Caco-2 (cell line): ENCODE measurements at regions not wholly inside any gene's neighbourhood (a gene's known extent, or its start where the extent isn't known, plus 50 kb on each side); places are given as distances from the start of the nearest gene placed in this dataset.

ENCODE experiments used
- BruUV-seq: library from RNA; stranded (reverse); fragments of 400-500 nt; replicated peaks from 2 replicates; lab custom pipeline; 2021; lab: Mats Ljungman, UMichigan
- CTCF ChIA-PET: fragments of 300-600 bp; sonication (Branson Sonifier 250); formaldehyde crosslinking; loops from one replicate; lab custom pipeline; 2022; ENCODE audit warnings: antibody characterized with exemption; lab: Charles Lee
- POLR2A ChIA-PET: fragments of 300-600 bp; sonication (Branson Sonifier 250); formaldehyde crosslinking; loops from one replicate; lab custom pipeline; 2022; ENCODE audit warnings: antibody characterized with exemption; lab: Charles Lee
- DNase-seq, 2 experiments: peaks; one replicate each; pipeline versions ENCODE4 v3.0.0 to v3.0.0-alpha.2; 2020 to 2022
- H3K27me3 ChIP-seq: replicated peaks from 2 replicates; pipeline ENCODE4 v1.6.0; 2011; ENCODE audit warnings: low read length; ENCODE audit not compliant: control insufficient read depth, insufficient read depth
- H3K36me3 ChIP-seq: 2 replicates; pipeline ENCODE4 v1.5.1; 2011; ENCODE audit warnings: low read length; ENCODE audit not compliant: control insufficient read depth, insufficient read depth
- H3K4me1 ChIP-seq: fragments of 250-450 bp; sonication (Bioruptor Pico); 2 replicates; pipeline ENCODE4 v1.5.1; 2020; ENCODE audit warnings: mild to moderate bottlenecking
- H3K4me3 ChIP-seq: 2 replicates; pipeline ENCODE4 v1.5.1; 2011; ENCODE audit warnings: low read depth, mild to moderate bottlenecking, control low read depth, low read length
- H3K9me3 ChIP-seq: fragments of 250-450 bp; sonication (Bioruptor Pico); 2 replicates; pipeline ENCODE4 v1.5.1; 2020; ENCODE audit warnings: mild to moderate bottlenecking, moderate library complexity
- H3K27ac Mint-ChIP-seq: one replicate; pipeline ENCODE4 v1.8.0; 2022; ENCODE audit warnings: mixed read lengths; ENCODE audit not compliant: unreplicated experiment
- H3K27me3 Mint-ChIP-seq: one replicate; pipeline ENCODE4 v1.8.0; 2022; ENCODE audit warnings: mixed read lengths; ENCODE audit not compliant: insufficient read depth, unreplicated experiment
- H3K36me3 Mint-ChIP-seq: one replicate; pipeline ENCODE4 v1.8.0; 2022; ENCODE audit warnings: mild to moderate bottlenecking, mixed read lengths; ENCODE audit not compliant: insufficient read depth, unreplicated experiment
- H3K4me1 Mint-ChIP-seq: one replicate; pipeline ENCODE4 v1.8.0; 2022; ENCODE audit warnings: low read depth, mixed read lengths; ENCODE audit not compliant: unreplicated experiment
- H3K4me3 Mint-ChIP-seq: one replicate; pipeline ENCODE4 v1.8.0; 2022; ENCODE audit warnings: mild to moderate bottlenecking, moderate library complexity, mixed read lengths; ENCODE audit not compliant: unreplicated experiment
- H3K9me3 Mint-ChIP-seq: one replicate; pipeline ENCODE4 v1.8.0; 2022; ENCODE audit warnings: mixed read lengths; ENCODE audit not compliant: unreplicated experiment
- intact Hi-C: fragments of 100-400 bp; cut with micrococcal nuclease; formaldehyde crosslinking; loops from one replicate; pipeline ENCODE4 v1.10.0; 2022; ENCODE audit not compliant: unreplicated experiment
- TF ChIP-seq, protein P1 (sequence below), 2 experiments: fragments of 200-600 bp in 1 of 2; IDR thresholded peaks; 1 replicate in 1 of 2; 2 replicates in 1 of 2; pipeline versions ENCODE4 v1.5.1 to v1.8.0; 2011 to 2022; ENCODE audit warnings: antibody characterized with exemption in 1 of 2, control low read depth in 1 of 2, inconsistent platforms in 1 of 2, low read depth in 1 of 2, low read length in 1 of 2, mild to moderate bottlenecking in 1 of 2, moderate library complexity in 1 of 2; ENCODE audit not compliant: insufficient read depth in 1 of 2, severe bottlenecking in 1 of 2, unreplicated experiment in 1 of 2

DNA sequence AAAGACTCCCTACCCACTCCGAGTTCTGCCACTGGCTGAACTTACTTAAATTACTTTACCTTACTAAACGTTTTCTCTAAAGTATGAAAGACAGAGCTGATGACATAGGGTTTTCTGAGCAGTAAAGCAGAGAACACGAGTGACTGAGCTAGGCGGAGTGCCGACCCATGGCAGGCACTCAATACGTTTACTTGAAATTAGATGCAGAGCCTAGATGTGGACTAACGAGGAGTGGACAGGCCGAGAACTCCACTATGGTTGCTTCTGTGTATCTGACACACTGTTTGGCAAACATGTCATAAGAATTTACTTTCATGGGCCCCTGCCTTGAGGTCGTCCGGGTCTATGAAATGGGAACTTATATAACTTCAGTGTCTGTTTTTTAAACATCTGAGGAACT lies 471.0 kb downstream of the STK39 start:
- no peaks in the 10 kb centered on the region for H3K9me3 Mint-ChIP-seq
- Histone ChIP-seq H3K4me3 (no peak overlapping the region), H3K27me3 (no peaks in the 10 kb centered on the region), H3K4me1 (no peaks in the 10 kb centered on the region), H3K9me3 (no peaks in the 10 kb centered on the region), H3K36me3 (no peaks in the 10 kb centered on the region)
- no peak overlapping the region for H3K27ac Mint-ChIP-seq
- TF ChIP-seq, protein P1, sequence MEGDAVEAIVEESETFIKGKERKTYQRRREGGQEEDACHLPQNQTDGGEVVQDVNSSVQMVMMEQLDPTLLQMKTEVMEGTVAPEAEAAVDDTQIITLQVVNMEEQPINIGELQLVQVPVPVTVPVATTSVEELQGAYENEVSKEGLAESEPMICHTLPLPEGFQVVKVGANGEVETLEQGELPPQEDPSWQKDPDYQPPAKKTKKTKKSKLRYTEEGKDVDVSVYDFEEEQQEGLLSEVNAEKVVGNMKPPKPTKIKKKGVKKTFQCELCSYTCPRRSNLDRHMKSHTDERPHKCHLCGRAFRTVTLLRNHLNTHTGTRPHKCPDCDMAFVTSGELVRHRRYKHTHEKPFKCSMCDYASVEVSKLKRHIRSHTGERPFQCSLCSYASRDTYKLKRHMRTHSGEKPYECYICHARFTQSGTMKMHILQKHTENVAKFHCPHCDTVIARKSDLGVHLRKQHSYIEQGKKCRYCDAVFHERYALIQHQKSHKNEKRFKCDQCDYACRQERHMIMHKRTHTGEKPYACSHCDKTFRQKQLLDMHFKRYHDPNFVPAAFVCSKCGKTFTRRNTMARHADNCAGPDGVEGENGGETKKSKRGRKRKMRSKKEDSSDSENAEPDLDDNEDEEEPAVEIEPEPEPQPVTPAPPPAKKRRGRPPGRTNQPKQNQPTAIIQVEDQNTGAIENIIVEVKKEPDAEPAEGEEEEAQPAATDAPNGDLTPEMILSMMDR (IDR thresholded peaks at IDR 0.05; ENCODE audit: insufficient read depth in 1 of 2, low read depth in 1 of 2, low read length in 1 of 2, severe bottlenecking in 1 of 2, unreplicated experiment in 1 of 2) = no peak
- no peaks in the 10 kb centered on the region for H3K36me3 Mint-ChIP-seq
- ChIA-PET POLR2A (no interaction called here), CTCF (no interaction called here)
- intact Hi-C loops = no loop called here
- H3K27me3 Mint-ChIP-seq = peaks cover 2% of the 10 kb centered on the region
- no peak for DNase-seq
- BruUV-seq = no TSS peak
- H3K4me1 Mint-ChIP-seq = no peaks in the 10 kb centered on the region
- H3K4me3 Mint-ChIP-seq = no peak overlapping the region

DNA sequence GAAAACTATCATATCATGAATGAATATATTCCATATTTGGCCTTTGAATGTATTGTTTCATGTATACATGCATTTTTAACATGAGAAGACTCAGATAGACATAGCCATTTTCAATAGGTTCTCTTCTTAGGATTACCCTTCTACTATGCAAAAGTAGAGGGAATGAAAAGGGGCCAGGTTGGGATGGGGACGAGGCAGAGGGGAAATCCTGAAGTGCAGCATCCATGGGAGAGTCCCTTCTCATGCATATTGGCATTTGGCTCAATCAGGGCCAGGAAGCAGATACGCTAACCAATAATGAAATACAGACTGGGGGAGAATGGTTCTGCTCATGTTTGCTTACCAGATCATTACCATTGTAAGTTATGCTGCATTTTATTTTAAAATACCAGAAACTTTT lies 475.8 kb downstream of the STK39 start:
- no peaks in the 10 kb centered on the region for H3K36me3 ChIP-seq
- Mint-ChIP-seq H3K9me3 (no peaks in the 10 kb centered on the region), H3K4me3 (no peak overlapping the region), H3K36me3 (no peaks in the 10 kb centered on the region), H3K4me1 (no peaks in the 10 kb centered on the region), H3K27ac (no peak overlapping the region), H3K27me3 (peaks cover 6% of the 10 kb centered on the region)
- ChIA-PET POLR2A (no interaction called here), CTCF (no interaction called here)
- no peak overlapping the region for H3K4me3 ChIP-seq
- no peaks in the 10 kb centered on the region for H3K27me3 ChIP-seq
- TF ChIP-seq, protein P1 (IDR thresholded peaks at IDR 0.05; ENCODE audit: insufficient read depth in 1 of 2, low read depth in 1 of 2, low read length in 1 of 2, severe bottlenecking in 1 of 2, unreplicated experiment in 1 of 2) = no peak
- DNase-seq = no peak
- no peaks in the 10 kb centered on the region for H3K9me3 ChIP-seq
- H3K4me1 ChIP-seq = no peaks in the 10 kb centered on the region
- intact Hi-C loops = no loop called here
- BruUV-seq = no TSS peak

DNA sequence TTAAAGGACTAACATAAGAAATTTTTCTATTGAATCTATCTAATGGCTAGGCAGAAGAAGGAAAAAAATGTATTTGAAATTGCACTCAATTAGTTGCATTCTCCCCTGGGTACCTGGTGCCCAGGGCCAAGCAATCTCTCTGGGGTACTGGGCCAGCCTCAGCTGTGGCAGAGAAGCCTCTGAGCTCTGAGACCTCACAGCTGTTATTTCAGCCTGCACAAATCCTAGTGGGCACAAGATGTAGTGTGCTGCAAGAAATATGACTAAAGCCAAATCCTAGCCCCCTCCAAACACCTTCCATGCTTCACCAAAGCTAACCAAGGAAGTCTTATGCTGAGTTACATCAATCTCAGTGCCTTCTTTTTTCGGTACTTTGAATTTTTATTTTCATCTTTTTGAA lies 478.4 kb downstream of the STK39 start:
- CTCF ChIA-PET = no interaction called here
- intact Hi-C loops = no loop called here
- Histone ChIP-seq H3K9me3 (no peaks in the 10 kb centered on the region), H3K4me1 (no peaks in the 10 kb centered on the region), H3K27me3 (no peaks in the 10 kb centered on the region), H3K36me3 (no peaks in the 10 kb centered on the region), H3K4me3 (no peak overlapping the region)
- H3K9me3 Mint-ChIP-seq = no peaks in the 10 kb centered on the region
- TF ChIP-seq, protein P1 (IDR thresholded peaks at IDR 0.05; ENCODE audit: insufficient read depth in 1 of 2, low read depth in 1 of 2, low read length in 1 of 2, severe bottlenecking in 1 of 2, unreplicated experiment in 1 of 2) = no peak
- POLR2A ChIA-PET = no interaction called here
- no peaks in the 10 kb centered on the region for H3K4me1 Mint-ChIP-seq
- no TSS peak for BruUV-seq
- no peak overlapping the region for H3K27ac Mint-ChIP-seq
- peaks cover 6% of the 10 kb centered on the region for H3K27me3 Mint-ChIP-seq
- DNase-seq = no peak
- H3K36me3 Mint-ChIP-seq = no peaks in the 10 kb centered on the region
- H3K4me3 Mint-ChIP-seq = no peak overlapping the region
